Activated CD4-positive, alpha-beta memory T cell treated with anti-CD3 and anti-CD28 coated beads for 36 hours (primary cell): ENCODE measurements at regions not wholly inside any gene's neighbourhood (a gene's known extent, or its start where the extent isn't known, plus 50 kb on each side); places are given as distances from the start of the nearest gene placed in this dataset.

Source experiments
- CTCF ChIA-PET: fragments of 350-600 bp; sonication (Branson Sonifier 250); formaldehyde crosslinking; loops from one replicate; lab custom pipeline; 2021; ENCODE audit warnings: antibody characterized with exemption, inconsistent platforms; lab: Charles Lee
- POLR2A ChIA-PET: fragments of 350-600 bp; sonication (Branson Sonifier 250); formaldehyde crosslinking; loops from one replicate; lab custom pipeline; 2021; ENCODE audit warnings: antibody characterized with exemption; lab: Charles Lee
- DNase-seq: peaks from one replicate; pipeline ENCODE4 v3.0.0-alpha.2; 2020
- H3K27ac Mint-ChIP-seq: one replicate; pipeline ENCODE4 v1.8.0; 2021; ENCODE audit warnings: mixed read lengths
- H3K27me3 Mint-ChIP-seq: one replicate; pipeline ENCODE4 v1.8.0; 2021; ENCODE audit warnings: mixed read lengths
- H3K36me3 Mint-ChIP-seq: one replicate; pipeline ENCODE4 v1.8.0; 2021; ENCODE audit warnings: mixed read lengths
- H3K4me1 Mint-ChIP-seq: one replicate; pipeline ENCODE4 v1.8.0; 2021; ENCODE audit warnings: low read depth, mixed read lengths
- H3K4me3 Mint-ChIP-seq: one replicate; pipeline ENCODE4 v1.8.0; 2021; ENCODE audit warnings: mild to moderate bottlenecking, mixed read lengths
- H3K9me3 Mint-ChIP-seq: one replicate; pipeline ENCODE4 v1.8.0; 2021; ENCODE audit warnings: mixed read lengths
- intact Hi-C: fragments of 100-400 bp; cut with micrococcal nuclease; formaldehyde crosslinking; loops from one replicate; pipeline ENCODE4 v1.15.1; 2023

GRCh38 chr1:36579039-36579438 lies 96.3 kb upstream of the CSF3R start:
- ChIA-PET CTCF (no interaction called here), POLR2A (no interaction called here)
- no peak overlapping the region for H3K4me3 Mint-ChIP-seq
- no peaks in the 10 kb centered on the region for H3K4me1 Mint-ChIP-seq
- H3K36me3 Mint-ChIP-seq: no peaks in the 10 kb centered on the region
- intact Hi-C loops: no loop called here
- H3K27me3 Mint-ChIP-seq: peaks cover 10% of the 10 kb centered on the region
- H3K9me3 Mint-ChIP-seq: no peaks in the 10 kb centered on the region
- H3K27ac Mint-ChIP-seq: no peak overlapping the region
- DNase-seq: no peak

GRCh38 chr1:36576551-36577110 lies 93.9 kb upstream of the CSF3R start:
- H3K27ac Mint-ChIP-seq: no peak overlapping the region
- DNase-seq: no peak
- H3K4me1 Mint-ChIP-seq: no peaks in the 10 kb centered on the region
- intact Hi-C loops: no loop called here
- H3K27me3 Mint-ChIP-seq: peaks cover 24% of the 10 kb centered on the region
- no peaks in the 10 kb centered on the region for H3K9me3 Mint-ChIP-seq
- H3K4me3 Mint-ChIP-seq: no peak overlapping the region
- CTCF ChIA-PET: interaction anchor here (0.7 to 2.5 kb wide), 21 partner anchors 9 to 858 kb away, joined by 3 to 16 read pairs (median 3); no protein-coding TSS in a partner anchor
- POLR2A ChIA-PET: no interaction called here
- H3K36me3 Mint-ChIP-seq: no peaks in the 10 kb centered on the region

DNA sequence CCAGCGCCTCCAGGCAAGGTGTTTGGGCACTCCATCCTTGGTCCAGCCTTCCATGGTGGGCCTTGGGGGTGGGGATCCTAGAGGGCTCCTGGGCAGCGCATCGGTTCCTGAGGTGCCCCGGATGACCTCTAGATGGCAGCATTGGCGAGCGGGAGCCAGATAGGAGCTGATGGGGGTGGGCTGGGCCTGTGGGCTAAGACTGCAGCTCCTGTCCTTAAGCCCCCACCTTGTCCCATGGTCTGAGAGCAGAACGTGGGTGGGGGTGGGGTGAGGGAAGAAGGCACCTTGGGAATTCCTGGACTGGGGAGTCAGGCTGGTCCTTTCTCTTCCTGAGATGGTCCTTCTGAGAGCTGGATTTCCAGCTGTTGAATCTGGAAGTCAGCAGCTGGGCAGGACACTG lies 93.4 kb upstream of the CSF3R start:
- intact Hi-C loops: no loop called here

GRCh38 chr1:36573445-36573844 lies 90.7 kb upstream of the CSF3R start:
- Mint-ChIP-seq H3K9me3 (no peaks in the 10 kb centered on the region), H3K36me3 (no peaks in the 10 kb centered on the region), H3K4me1 (no peaks in the 10 kb centered on the region), H3K27ac (no peak overlapping the region), H3K27me3 (peaks cover 24% of the 10 kb centered on the region), H3K4me3 (no peak overlapping the region)
- ChIA-PET POLR2A (no interaction called here), CTCF (interaction anchor here (1.2 to 1.3 kb wide), 2 partner anchors 34 to 605 kb away, joined by 3 read pairs; no protein-coding TSS in a partner anchor)
- intact Hi-C loops: no loop called here
- DNase-seq: no peak

More for the DNA sequence above, 93.4 kb upstream of the CSF3R start:
- Mint-ChIP-seq H3K4me3 (no peak overlapping the region), H3K27ac (no peak overlapping the region), H3K27me3 (peaks cover 24% of the 10 kb centered on the region), H3K4me1 (no peaks in the 10 kb centered on the region), H3K36me3 (no peaks in the 10 kb centered on the region), H3K9me3 (no peaks in the 10 kb centered on the region)
- DNase-seq: peak; percentile 65
- ChIA-PET POLR2A (no interaction called here), CTCF (interaction anchor here (0.7 to 2.5 kb wide), 23 partner anchors 10 to 859 kb away, joined by 3 to 16 read pairs (median 3); no protein-coding TSS in a partner anchor)

GRCh38 chr1:36572906-36573305 lies 90.2 kb upstream of the CSF3R start:
- Mint-ChIP-seq H3K4me1 (no peaks in the 10 kb centered on the region), H3K4me3 (no peak overlapping the region), H3K27ac (no peak overlapping the region), H3K36me3 (no peaks in the 10 kb centered on the region), H3K27me3 (peaks cover 24% of the 10 kb centered on the region), H3K9me3 (no peaks in the 10 kb centered on the region)
- intact Hi-C loops: no loop called here
- DNase-seq: no peak
- POLR2A ChIA-PET: no interaction called here
- CTCF ChIA-PET: interaction anchor here (1.1 to 2.7 kb wide), 2 partner anchors 8 to 57 kb away, joined by 3 to 12 read pairs; no protein-coding TSS in a partner anchor

DNA sequence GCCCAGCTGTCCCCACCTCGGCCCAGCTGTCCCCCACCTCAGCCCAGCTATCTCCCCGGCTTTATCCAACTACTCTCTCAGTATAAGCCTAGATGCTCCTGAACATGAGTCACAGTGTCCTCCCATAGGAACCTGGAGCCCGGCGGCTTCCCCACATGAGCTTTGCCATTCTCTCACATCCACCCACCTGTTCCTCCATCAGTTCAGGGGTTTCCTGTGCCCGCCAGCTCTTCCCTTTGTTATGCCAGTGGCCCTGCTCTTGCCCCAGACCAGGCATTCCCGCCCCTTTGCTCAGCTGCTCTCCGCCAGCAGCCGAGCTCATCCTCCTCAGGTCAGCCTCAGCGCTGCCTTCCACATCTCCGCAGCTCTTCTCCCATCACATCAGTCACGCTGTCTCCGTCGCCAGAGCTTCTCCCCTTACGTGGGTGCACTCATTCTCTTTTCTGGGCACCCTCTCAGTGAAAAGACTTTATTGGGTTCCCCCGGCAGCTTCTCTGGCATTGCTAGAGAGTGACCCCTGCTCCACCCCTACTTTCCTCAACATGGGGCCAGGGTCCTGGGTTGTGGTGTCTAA lies 89.5 kb upstream of the CSF3R start:
- ChIA-PET CTCF (interaction anchor here (1.1 to 2.7 kb wide), 2 partner anchors 9 to 56 kb away, joined by 3 to 12 read pairs; no protein-coding TSS in a partner anchor), POLR2A (no interaction called here)
- no peak overlapping the region for H3K27ac Mint-ChIP-seq
- H3K4me3 Mint-ChIP-seq: no peak overlapping the region
- H3K9me3 Mint-ChIP-seq: no peaks in the 10 kb centered on the region
- intact Hi-C loops: no loop called here
- DNase-seq: no peak
- H3K36me3 Mint-ChIP-seq: no peaks in the 10 kb centered on the region
- peaks cover 24% of the 10 kb centered on the region for H3K27me3 Mint-ChIP-seq
- H3K4me1 Mint-ChIP-seq: no peaks in the 10 kb centered on the region

DNA sequence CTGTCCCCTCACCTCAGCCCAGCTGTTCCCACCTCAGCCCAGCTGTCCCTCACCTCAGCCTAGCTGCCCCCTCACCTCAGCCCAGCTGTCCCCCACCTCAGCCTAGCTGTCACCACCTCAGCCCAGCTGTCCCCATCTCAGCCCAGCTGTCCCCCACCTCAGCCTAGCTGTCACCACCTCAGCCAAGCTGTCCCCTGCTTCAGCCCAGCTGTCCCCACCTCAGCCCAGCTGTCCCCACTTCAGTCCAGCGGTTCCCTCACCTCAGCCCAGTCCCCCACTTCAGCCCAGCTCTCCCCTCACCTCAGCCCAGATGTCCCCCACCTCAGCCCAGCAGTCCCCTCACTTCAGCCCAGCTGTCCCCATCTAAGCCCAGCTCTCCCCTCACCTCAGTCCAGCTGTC lies 88.4 kb upstream of the CSF3R start:
- H3K4me1 Mint-ChIP-seq: no peaks in the 10 kb centered on the region
- DNase-seq: no peak
- H3K27ac Mint-ChIP-seq: no peak overlapping the region
- H3K27me3 Mint-ChIP-seq: peaks cover 24% of the 10 kb centered on the region
- H3K9me3 Mint-ChIP-seq: no peaks in the 10 kb centered on the region
- no peaks in the 10 kb centered on the region for H3K36me3 Mint-ChIP-seq
- no peak overlapping the region for H3K4me3 Mint-ChIP-seq
- ChIA-PET CTCF (interaction anchor here (2.7 kb wide), 1 partner anchor 55 kb away, joined by 12 read pairs; no protein-coding TSS in a partner anchor), POLR2A (interaction anchor here (0.6 kb wide), 1 partner anchor 857 kb away, joined by 3 read pairs; no protein-coding TSS in a partner anchor)
- intact Hi-C loops: no loop called here

- DNase-seq: no peak
- Mint-ChIP-seq H3K4me3 (no peak overlapping the region), H3K4me1 (no peaks in the 10 kb centered on the region), H3K27ac (no peak overlapping the region), H3K36me3 (no peaks in the 10 kb centered on the region), H3K27me3 (peaks cover 23% of the 10 kb centered on the region), H3K9me3 (no peaks in the 10 kb centered on the region)
- intact Hi-C loops: no loop called here
- CTCF ChIA-PET: interaction anchor here (2.7 kb wide), 1 partner anchor 55 kb away, joined by 12 read pairs; no protein-coding TSS in a partner anchor
- POLR2A ChIA-PET: interaction anchor here (0.6 kb wide), 1 partner anchor 857 kb away, joined by 3 read pairs; no protein-coding TSS in a partner anchor
Observed at GRCh38 chr1:36570478-36571060, 87.9 kb upstream of the CSF3R start.

- POLR2A ChIA-PET: interaction anchor here (0.6 kb wide), 1 partner anchor 49 kb away, joined by 3 read pairs; no protein-coding TSS in a partner anchor
- no peaks in the 10 kb centered on the region for H3K4me1 Mint-ChIP-seq
- intact Hi-C loops: no loop called here
- H3K27me3 Mint-ChIP-seq: peaks cover 23% of the 10 kb centered on the region
- H3K36me3 Mint-ChIP-seq: no peaks in the 10 kb centered on the region
- DNase-seq: no peak
- CTCF ChIA-PET: interaction anchor here (2.7 kb wide), 1 partner anchor 54 kb away, joined by 12 read pairs; no protein-coding TSS in a partner anchor
- no peak overlapping the region for H3K4me3 Mint-ChIP-seq
- H3K9me3 Mint-ChIP-seq: no peaks in the 10 kb centered on the region
- H3K27ac Mint-ChIP-seq: no peak overlapping the region
Observed at GRCh38 chr1:36570006-36570405, 87.3 kb upstream of the CSF3R start.

- CTCF ChIA-PET: no interaction called here
- intact Hi-C loops: no loop called here
- Mint-ChIP-seq H3K36me3 (no peaks in the 10 kb centered on the region), H3K27me3 (peaks cover 10% of the 10 kb centered on the region), H3K27ac (no peak overlapping the region), H3K9me3 (no peaks in the 10 kb centered on the region), H3K4me1 (no peaks in the 10 kb centered on the region), H3K4me3 (no peak overlapping the region)
- no peak for DNase-seq
- POLR2A ChIA-PET: no interaction called here
Observed at GRCh38 chr1:36567601-36568341, 85.1 kb upstream of the CSF3R start.

DNA sequence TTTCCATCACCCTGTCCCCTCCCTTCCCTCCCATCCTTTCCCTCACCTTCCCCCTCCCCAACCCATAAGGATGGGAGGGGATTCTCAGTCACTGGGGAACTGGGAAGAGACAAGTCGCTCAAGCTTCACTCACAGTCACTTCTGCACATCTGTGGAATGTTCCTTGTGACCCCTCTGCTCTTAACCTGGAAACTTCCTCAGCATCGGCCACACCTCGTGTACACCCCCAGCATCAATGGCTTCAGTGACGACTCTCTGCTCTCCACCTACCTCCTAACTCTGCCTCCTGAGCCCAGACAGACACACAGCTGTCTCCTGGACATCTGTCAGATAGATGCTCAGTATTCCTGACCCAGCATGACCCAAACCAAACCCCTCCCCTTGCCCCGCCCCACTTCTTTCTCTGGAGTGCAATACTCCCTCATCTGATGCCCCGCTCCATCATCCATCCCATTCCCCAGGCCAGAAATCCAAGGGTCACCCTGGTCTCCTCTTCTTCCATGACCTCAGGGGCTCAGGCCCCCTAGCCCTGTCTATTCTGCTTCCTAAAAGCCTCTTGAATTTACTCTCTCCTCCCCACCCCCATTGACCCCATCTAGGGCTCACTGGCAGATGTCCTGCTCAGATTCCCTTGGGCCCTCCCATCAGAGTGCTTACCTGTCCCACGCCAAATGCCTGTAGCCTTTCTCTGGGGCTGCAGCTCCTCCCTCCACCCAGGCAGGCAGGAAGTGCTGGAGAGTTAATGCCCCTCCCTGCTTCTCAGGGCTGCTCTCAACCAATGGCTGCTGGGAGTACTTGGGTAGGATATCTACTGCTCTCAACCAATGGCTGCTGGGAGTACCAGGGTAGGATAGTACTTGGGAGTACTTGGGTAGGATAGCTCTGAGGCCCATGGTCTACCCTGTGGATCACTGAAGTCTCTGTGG lies 83.1 kb upstream of the CSF3R start:
- H3K9me3 Mint-ChIP-seq: no peaks in the 10 kb centered on the region
- intact Hi-C loops: no loop called here

More for the DNA sequence above, 83.1 kb upstream of the CSF3R start:
- no peak overlapping the region for H3K4me3 Mint-ChIP-seq
- H3K27me3 Mint-ChIP-seq: peaks cover 2% of the 10 kb centered on the region
- H3K27ac Mint-ChIP-seq: no peak overlapping the region
- no peak for DNase-seq
- no peaks in the 10 kb centered on the region for H3K4me1 Mint-ChIP-seq
- H3K36me3 Mint-ChIP-seq: no peaks in the 10 kb centered on the region
- ChIA-PET POLR2A (no interaction called here), CTCF (interaction anchor here (1.2 kb wide), 1 partner anchor 10 kb away, joined by 3 read pairs; no protein-coding TSS in a partner anchor)
